ENCODE measurements at regions not wholly inside any gene's neighbourhood (a gene's known extent, or its start where the extent isn't known, plus 50 kb on each side); places are given as distances from the start of the nearest gene placed in this dataset.

DNA sequence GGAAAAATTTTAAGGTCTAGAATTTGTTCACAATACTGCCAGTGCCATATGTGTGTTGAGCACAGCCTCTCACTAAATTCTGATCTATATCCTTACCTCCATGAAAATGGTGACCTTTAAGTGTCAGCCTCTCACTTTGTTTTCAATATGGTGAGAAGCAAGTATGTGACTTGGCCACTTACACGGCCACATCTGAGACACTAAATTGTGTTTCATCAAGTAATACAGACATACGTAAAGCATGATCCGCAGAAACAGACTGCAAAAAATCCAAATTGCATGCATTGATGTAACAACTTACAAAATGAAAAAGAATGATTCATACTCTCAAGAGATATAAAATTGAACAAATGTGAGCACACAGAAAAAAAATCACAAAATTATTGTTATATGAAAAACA lies 55.2 kb upstream of the UGP2 start:
- no peak for DNase-seq

GRCh38 chr2:63788071-63788470 lies 53.6 kb upstream of the UGP2 start:
- DNase-seq, result no peak

- DNase-seq, result no peak
Observed at GRCh38 chr2:63789338-63790020, 52.2 kb upstream of the UGP2 start.

DNA sequence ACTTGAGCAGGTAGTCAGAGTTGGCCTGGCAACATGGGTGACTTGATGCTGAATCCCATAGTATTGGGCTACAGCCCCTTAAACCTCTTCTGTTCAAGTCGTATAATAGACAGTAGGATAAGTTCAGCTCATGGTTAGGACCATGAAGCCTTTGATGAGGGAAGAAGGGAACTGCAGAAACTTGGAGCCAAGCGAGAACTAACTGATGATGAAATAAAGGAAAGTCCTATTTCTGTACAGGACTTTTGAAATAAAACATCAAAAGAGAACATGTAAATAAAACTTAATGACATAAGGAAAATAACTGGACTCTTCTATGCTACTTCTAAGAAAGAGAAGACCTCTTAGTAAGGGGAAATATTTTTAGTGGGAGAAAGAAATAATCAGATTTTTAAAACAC lies 51.2 kb upstream of the UGP2 start:
- no peak for DNase-seq

DNA sequence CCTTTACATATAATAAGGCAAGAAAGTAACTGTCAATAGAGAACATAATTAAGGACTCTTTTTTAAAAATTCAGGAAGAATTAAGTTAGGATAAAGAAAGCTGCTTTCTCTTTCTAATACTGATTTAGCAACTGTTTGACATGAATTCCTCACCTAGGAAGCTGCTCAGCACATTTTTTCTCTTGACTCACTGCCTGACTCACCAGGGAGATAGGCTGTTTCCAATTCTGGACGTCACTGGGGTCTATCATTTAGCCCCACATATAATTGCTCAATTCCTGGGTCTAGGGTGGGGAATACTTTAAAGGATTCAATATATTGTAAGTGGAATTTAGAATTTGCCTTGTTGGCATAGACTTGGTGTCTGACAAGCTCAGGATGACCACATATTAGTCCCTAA lies 50.8 kb upstream of the UGP2 start:
- DNase-seq, result no peak

- no peak for DNase-seq
Observed at GRCh38 chr2:63791387-63791786, 50.3 kb upstream of the UGP2 start.
